ENCODE measurements at regions not wholly inside any gene's neighbourhood (a gene's known extent, or its start where the extent isn't known, plus 50 kb on each side); places are given as distances from the start of the nearest gene placed in this dataset.
"Not testable (repeated sequence)": the region's sequence is repeated elsewhere in the genome, so short reads cannot be mapped to it uniquely, and the experiment has no call there.

GRCh38 chr5:124179819-124180218 is 566.6 kb downstream of the ZNF608 start:
- TF ChIP-seq CTCF (IDR thresholded peaks at IDR 0.05) = no peak
- Histone ChIP-seq H3K27ac (no peak overlapping the region), H3K9me3 (no peaks in the 10 kb centered on the region), H3K4me3 (no peak overlapping the region), H3K36me3 (no peaks in the 10 kb centered on the region), H3K27me3 (no peaks in the 10 kb centered on the region), H3K4me1 (no peaks in the 10 kb centered on the region)
- intact Hi-C loops (cut with DNase I) = no loop called here
- ATAC-seq (no peak), FAIRE-seq (no peak), DNase-seq (no peak)
- 52 to 63% methylated on average over 1 of the region's 1 CpG for WGBS, 2 donors

- TF ChIP-seq CTCF (IDR thresholded peaks at IDR 0.05) = no peak
- DNase-seq (no peak), ATAC-seq (no peak), FAIRE-seq (no peak)
- no peaks in the 10 kb centered on the region for H3K27me3 ChIP-seq
- intact Hi-C loops (cut with DNase I) = no loop called here
- H3K36me3 ChIP-seq = no peaks in the 10 kb centered on the region
- no peaks in the 10 kb centered on the region for H3K4me1 ChIP-seq
- no peak overlapping the region for H3K27ac ChIP-seq
- H3K4me3 ChIP-seq = no peak overlapping the region
- H3K9me3 ChIP-seq = no peaks in the 10 kb centered on the region
Measured at GRCh38 chr5:124178050-124178449, 568.4 kb downstream of the ZNF608 start.

- Histone ChIP-seq H3K27ac (no peak overlapping the region), H3K9me3 (no peaks in the 10 kb centered on the region), H3K27me3 (no peaks in the 10 kb centered on the region), H3K4me1 (no peaks in the 10 kb centered on the region), H3K36me3 (no peaks in the 10 kb centered on the region), H3K4me3 (no peak overlapping the region)
- FAIRE-seq (no peak), ATAC-seq (peak; percentile 68 to 95 (median 75)), DNase-seq (peak in 3 of 6 donors; percentile 27 to 66 (median 47))
- intact Hi-C loops (cut with DNase I) = no loop called here
- TF ChIP-seq CTCF (IDR thresholded peaks at IDR 0.05) = no peak
Measured at GRCh38 chr5:124176692-124177091, 569.7 kb downstream of the ZNF608 start.

- no peaks in the 10 kb centered on the region for H3K36me3 ChIP-seq
- H3K9me3 ChIP-seq = no peaks in the 10 kb centered on the region
- H3K27me3 ChIP-seq = no peaks in the 10 kb centered on the region
- H3K27ac ChIP-seq = no peak overlapping the region
- DNase-seq (no peak), FAIRE-seq (no peak), ATAC-seq (no peak)
- H3K4me3 ChIP-seq = no peak overlapping the region
- WGBS, 2 donors = 96% methylated on average over 1 of the region's 1 CpG
- no peaks in the 10 kb centered on the region for H3K4me1 ChIP-seq
- TF ChIP-seq CTCF (IDR thresholded peaks at IDR 0.05) = no peak
- intact Hi-C loops (cut with DNase I) = no loop called here
Measured at GRCh38 chr5:124173386-124173785, 573.1 kb downstream of the ZNF608 start.

GRCh38 chr5:124172389-124173003 is 573.9 kb downstream of the ZNF608 start:
- Histone ChIP-seq H3K9me3 (no peaks in the 10 kb centered on the region), H3K4me1 (no peaks in the 10 kb centered on the region), H3K27me3 (no peaks in the 10 kb centered on the region), H3K36me3 (no peaks in the 10 kb centered on the region), H3K4me3 (no peak overlapping the region), H3K27ac (no peak overlapping the region)
- DNase-seq (no peak), ATAC-seq (no peak), FAIRE-seq (no peak)
- WGBS, 2 donors = 90 to 95% methylated on average over 1 of the region's 1 CpG
- intact Hi-C loops (cut with DNase I) = no loop called here
- TF ChIP-seq CTCF (IDR thresholded peaks at IDR 0.05) = no peak

GRCh38 chr5:124168093-124168492 is 578.3 kb downstream of the ZNF608 start:
- H3K27ac ChIP-seq; FAIRE-seq; H3K36me3 ChIP-seq; intact Hi-C loops (cut with DNase I); H3K4me1 ChIP-seq; H3K4me3 ChIP-seq; DNase-seq; H3K9me3 ChIP-seq; H3K27me3 ChIP-seq; ATAC-seq: not testable (repeated sequence)
- WGBS, 2 donors = 88 to 93% methylated on average over 2 of the region's 2 CpGs
